ENCODE measurements at regions not wholly inside any gene's neighbourhood (a gene's known extent, or its start where the extent isn't known, plus 50 kb on each side); places are given as distances from the start of the nearest gene placed in this dataset.

GRCh38 chr13:85080691-85081090, 718.5 kb downstream of the SLITRK6 start:
- no peak for DNase-seq (ENCODE audit: low read depth)
- TF ChIP-seq, protein P1, sequence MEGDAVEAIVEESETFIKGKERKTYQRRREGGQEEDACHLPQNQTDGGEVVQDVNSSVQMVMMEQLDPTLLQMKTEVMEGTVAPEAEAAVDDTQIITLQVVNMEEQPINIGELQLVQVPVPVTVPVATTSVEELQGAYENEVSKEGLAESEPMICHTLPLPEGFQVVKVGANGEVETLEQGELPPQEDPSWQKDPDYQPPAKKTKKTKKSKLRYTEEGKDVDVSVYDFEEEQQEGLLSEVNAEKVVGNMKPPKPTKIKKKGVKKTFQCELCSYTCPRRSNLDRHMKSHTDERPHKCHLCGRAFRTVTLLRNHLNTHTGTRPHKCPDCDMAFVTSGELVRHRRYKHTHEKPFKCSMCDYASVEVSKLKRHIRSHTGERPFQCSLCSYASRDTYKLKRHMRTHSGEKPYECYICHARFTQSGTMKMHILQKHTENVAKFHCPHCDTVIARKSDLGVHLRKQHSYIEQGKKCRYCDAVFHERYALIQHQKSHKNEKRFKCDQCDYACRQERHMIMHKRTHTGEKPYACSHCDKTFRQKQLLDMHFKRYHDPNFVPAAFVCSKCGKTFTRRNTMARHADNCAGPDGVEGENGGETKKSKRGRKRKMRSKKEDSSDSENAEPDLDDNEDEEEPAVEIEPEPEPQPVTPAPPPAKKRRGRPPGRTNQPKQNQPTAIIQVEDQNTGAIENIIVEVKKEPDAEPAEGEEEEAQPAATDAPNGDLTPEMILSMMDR (IDR thresholded peaks at IDR 0.05; ENCODE audit: insufficient read depth, low read length) = no peak
- H3K4me3 ChIP-seq (ENCODE audit: low read depth, low read length) = no peak overlapping the region

DNA sequence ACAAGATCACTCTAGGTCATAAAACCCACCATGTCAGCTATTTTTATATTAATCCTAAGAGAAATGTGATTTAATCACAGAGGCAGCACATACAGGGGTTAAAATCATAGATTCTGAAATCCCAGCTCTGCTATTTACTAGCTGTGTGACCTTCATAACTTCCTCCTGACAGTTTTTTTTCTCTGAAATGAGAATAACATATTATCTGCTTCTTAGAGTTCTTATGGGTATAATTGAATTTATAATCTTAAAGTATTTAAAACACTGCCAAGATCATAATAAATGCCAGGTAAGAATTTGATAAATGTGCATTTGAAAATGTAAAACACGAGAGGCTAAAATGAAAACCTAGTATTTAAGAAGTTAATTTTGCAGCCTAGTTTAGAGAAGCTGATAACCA, 722.9 kb downstream of the SLITRK6 start:
- no peak overlapping the region for H3K4me3 ChIP-seq (ENCODE audit: low read depth, low read length)
- TF ChIP-seq, protein P1 (IDR thresholded peaks at IDR 0.05; ENCODE audit: insufficient read depth, low read length) = no peak
- no peak for DNase-seq (ENCODE audit: low read depth)

GRCh38 chr13:85074543-85075313, 724.5 kb downstream of the SLITRK6 start:
- DNase-seq (ENCODE audit: low read depth) = no peak
- TF ChIP-seq, protein P1 (IDR thresholded peaks at IDR 0.05; ENCODE audit: insufficient read depth, low read length) = no peak
- H3K4me3 ChIP-seq (ENCODE audit: low read depth, low read length) = no peak overlapping the region

GRCh38 chr13:85068231-85068630, 731.0 kb downstream of the SLITRK6 start:
- no peak for DNase-seq (ENCODE audit: low read depth)
- TF ChIP-seq, protein P1 (IDR thresholded peaks at IDR 0.05; ENCODE audit: insufficient read depth, low read length) = no peak

DNA sequence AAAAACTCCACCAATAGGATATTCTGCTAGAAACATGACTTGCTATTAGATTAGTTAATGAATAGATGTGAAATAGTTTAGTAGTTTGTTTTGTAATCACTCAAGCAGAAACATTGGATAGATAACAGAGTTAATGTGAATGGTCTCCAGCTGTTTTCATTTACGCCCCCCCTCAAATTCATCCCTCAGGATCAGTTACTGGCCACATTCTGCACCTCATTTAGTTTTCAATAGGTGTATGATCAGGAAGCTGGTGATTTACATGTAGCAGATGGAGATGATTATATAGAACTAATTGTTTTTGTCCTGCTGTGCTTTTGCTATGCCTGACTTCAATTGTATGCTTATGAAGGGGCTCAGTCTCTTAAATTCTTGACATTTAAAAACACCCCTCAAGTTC, 759.0 kb downstream of the SLITRK6 start:
- no peak for DNase-seq (ENCODE audit: low read depth)
- no peak overlapping the region for H3K4me3 ChIP-seq (ENCODE audit: low read depth, low read length)
- TF ChIP-seq, protein P1 (IDR thresholded peaks at IDR 0.05; ENCODE audit: insufficient read depth, low read length) = no peak

More at GRCh38 chr13:85068231-85068630, 731.0 kb downstream of the SLITRK6 start:
- no peak overlapping the region for H3K4me3 ChIP-seq (ENCODE audit: low read depth, low read length)

DNA sequence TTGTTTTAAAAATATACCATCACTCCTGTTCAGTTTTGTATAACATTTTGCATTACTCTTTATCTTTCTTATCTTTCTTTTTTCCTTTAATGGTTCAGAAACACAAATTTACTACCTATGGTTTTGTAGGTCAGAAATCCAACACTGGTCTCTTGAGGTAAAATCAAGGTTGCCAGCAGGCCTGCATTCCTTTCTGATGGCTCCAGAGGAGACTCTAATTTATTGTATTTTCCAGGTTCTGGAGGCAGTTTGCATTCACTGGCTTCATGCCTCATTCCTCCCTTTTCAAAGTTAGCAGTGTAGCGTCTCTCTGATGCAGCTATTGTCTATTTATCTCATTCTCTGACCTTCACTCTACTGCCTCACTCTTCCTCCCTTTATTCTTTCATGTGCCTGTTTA, 767.4 kb downstream of the SLITRK6 start:
- H3K4me3 ChIP-seq (ENCODE audit: low read depth, low read length) = no peak overlapping the region
- no peak for DNase-seq (ENCODE audit: low read depth)
- TF ChIP-seq, protein P1 (IDR thresholded peaks at IDR 0.05; ENCODE audit: insufficient read depth, low read length) = no peak

GRCh38 chr13:85028035-85028434, 771.2 kb downstream of the SLITRK6 start:
- no peak for DNase-seq (ENCODE audit: low read depth)
- no peak overlapping the region for H3K4me3 ChIP-seq (ENCODE audit: low read depth, low read length)
- TF ChIP-seq, protein P1 (IDR thresholded peaks at IDR 0.05; ENCODE audit: insufficient read depth, low read length) = no peak

All from fibroblast of the aortic adventitia (primary cell).